ENCODE measurements at regions not wholly inside any gene's neighbourhood (a gene's known extent, or its start where the extent isn't known, plus 50 kb on each side); places are given as distances from the start of the nearest gene placed in this dataset.
"Not testable (repeated sequence)": the region's sequence is repeated elsewhere in the genome, so short reads cannot be mapped to it uniquely, and the experiment has no call there.

DNA sequence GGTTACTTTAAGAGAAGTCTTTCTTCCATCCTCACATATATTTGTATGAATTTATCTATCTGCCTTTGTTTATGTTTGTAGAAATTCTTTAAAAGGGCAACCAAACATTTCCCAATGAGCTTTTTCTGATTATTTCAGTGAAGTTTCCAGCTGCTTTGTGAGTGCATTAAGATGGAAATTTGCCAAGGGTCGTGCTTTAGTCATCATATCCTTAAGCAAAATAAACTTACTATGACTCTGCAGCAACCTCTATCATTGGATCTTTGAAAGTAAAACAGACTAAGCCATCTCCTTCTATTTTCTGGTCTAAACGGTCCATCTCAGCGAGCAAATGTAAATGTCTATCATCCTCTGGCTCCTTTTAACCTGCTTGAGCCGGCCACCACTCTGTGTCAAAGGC lies 489.3 kb downstream of the SOX11 start:
- no peak overlapping the region for H3K27ac ChIP-seq (ENCODE audit: low read depth in 1 of 2, low read length in 1 of 2)
- no peak for DNase-seq (ENCODE audit: low read depth in 6 of 9, low spot score in 9 of 9)

DNA sequence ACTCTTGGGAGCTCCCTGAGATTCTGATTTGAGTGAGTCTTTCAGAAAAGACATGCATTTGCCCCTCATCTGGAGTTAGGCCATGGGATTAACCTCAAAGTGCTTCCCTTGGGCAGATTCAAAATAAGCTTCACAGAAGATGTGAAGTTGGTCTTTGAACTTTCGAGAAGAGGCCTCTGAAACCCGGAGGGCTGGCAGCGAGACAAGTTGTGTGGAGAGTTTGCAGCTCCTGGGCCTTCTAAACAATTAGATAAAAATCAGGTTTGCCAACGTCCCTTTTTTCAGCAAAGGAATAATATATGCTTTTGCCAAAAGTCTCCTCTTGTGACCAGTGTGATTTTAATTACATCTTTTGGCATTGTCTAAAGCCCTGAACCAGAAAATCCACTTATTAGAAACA lies 489.7 kb downstream of the SOX11 start:
- no peaks in the 10 kb centered on the region for H3K36me3 ChIP-seq (ENCODE audit: control insufficient read depth in 2 of 2, insufficient read depth in 2 of 2, low read length in 1 of 2)
- no peaks in the 10 kb centered on the region for H3K27me3 ChIP-seq (ENCODE audit: control insufficient read depth in 2 of 2, insufficient read depth in 1 of 2, low read length in 1 of 2)
- no peaks in the 10 kb centered on the region for H3K9me3 ChIP-seq (ENCODE audit: control insufficient read depth in 2 of 2, insufficient read depth in 1 of 2, low read length in 1 of 2)
- 74% methylated on average over 4 of the region's 4 CpGs for WGBS
- no peak overlapping the region for H3K4me3 ChIP-seq (ENCODE audit: low read length in 2 of 2)
- no peak overlapping the region for H3K27ac ChIP-seq (ENCODE audit: low read depth in 1 of 2, low read length in 1 of 2)
- DNase-seq (ENCODE audit: low read depth in 6 of 9, low spot score in 9 of 9) = no peak
- no peaks in the 10 kb centered on the region for H3K4me1 ChIP-seq (ENCODE audit: control insufficient read depth in 2 of 2, insufficient read depth in 2 of 2, low read length in 2 of 2)

More for the DNA sequence above, 489.3 kb downstream of the SOX11 start:
- Histone ChIP-seq H3K4me3 (ENCODE audit: low read length in 2 of 2) (no peak overlapping the region), H3K36me3 (ENCODE audit: control insufficient read depth in 2 of 2, insufficient read depth in 2 of 2, low read length in 1 of 2) (no peaks in the 10 kb centered on the region), H3K9me3 (ENCODE audit: control insufficient read depth in 2 of 2, insufficient read depth in 1 of 2, low read length in 1 of 2) (no peaks in the 10 kb centered on the region), H3K4me1 (ENCODE audit: control insufficient read depth in 2 of 2, insufficient read depth in 2 of 2, low read length in 2 of 2) (no peaks in the 10 kb centered on the region), H3K27me3 (ENCODE audit: control insufficient read depth in 2 of 2, insufficient read depth in 1 of 2, low read length in 1 of 2) (no peaks in the 10 kb centered on the region)
- 72% methylated on average over 4 of the region's 4 CpGs for WGBS

DNA sequence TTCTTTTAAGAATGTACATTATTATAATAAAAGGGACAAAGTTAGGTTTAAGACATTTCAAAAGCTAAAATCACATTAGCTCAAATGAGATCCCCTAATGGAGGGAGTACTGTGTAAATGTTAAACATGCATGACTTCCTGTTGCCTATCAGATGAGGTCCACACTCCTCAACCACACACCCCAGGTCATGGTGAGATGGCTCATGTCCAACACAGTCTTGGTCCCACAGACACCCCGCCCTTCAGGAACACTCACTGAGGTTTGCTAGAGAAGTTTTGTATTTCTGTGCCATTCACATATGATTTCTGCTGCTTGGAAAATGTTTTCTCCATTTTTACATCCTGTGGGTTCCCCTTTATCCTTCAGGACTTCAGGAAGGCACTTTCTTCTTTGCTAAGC lies 491.0 kb downstream of the SOX11 start:
- WGBS = 56% methylated on average over 1 of the region's 1 CpG

DNA sequence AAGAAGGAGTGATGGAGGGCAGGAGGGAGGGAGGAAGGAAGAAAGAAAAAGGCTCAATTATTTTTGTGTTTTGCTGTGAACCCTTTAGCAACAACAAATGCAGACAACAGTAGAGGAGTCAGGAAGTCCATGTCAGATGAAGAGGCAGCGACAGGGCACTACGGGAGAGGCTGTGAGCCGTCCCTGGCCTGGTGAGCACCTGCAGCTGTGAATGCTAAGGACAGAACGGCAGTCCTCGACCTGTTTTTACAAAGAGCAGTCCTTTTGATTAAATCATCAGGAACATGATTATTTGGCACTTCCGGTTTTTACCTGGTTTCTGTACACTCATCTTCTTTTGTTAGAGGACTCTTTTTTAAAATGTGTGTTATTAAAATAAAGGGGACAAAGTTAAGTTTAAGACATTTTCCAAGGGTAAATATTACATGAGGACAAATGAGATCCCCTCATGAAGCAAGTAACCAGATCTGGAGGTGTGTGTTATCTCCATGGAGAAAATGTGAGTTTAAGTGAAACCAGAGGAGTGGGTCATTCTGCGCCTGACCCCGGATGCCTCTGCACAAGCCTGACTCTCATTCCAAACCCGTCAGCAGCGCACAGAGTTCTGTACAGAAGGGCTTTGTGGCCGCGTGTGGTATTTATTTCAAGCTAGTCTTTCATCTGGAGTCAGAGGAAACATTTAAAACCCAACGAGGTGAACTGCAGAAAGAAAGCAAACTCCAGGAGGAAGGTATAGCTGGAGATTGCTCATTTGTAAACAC lies 492.5 kb downstream of the SOX11 start:
- Histone ChIP-seq H3K27ac (ENCODE audit: low read depth in 1 of 2, low read length in 1 of 2) (no peak overlapping the region), H3K9me3 (ENCODE audit: control insufficient read depth in 2 of 2, insufficient read depth in 1 of 2, low read length in 1 of 2) (no peaks in the 10 kb centered on the region), H3K4me3 (ENCODE audit: low read length in 2 of 2) (no peak overlapping the region), H3K36me3 (ENCODE audit: control insufficient read depth in 2 of 2, insufficient read depth in 2 of 2, low read length in 1 of 2) (no peaks in the 10 kb centered on the region), H3K4me1 (ENCODE audit: control insufficient read depth in 2 of 2, insufficient read depth in 2 of 2, low read length in 2 of 2) (no peaks in the 10 kb centered on the region), H3K27me3 (ENCODE audit: control insufficient read depth in 2 of 2, insufficient read depth in 1 of 2, low read length in 1 of 2) (no peaks in the 10 kb centered on the region)
- DNase-seq (ENCODE audit: low read depth in 6 of 9, low spot score in 9 of 9) = no peak
- 84% methylated on average over 13 of the region's 13 CpGs for WGBS

More for the DNA sequence above, 491.0 kb downstream of the SOX11 start:
- no peaks in the 10 kb centered on the region for H3K36me3 ChIP-seq (ENCODE audit: control insufficient read depth in 2 of 2, insufficient read depth in 2 of 2, low read length in 1 of 2)
- DNase-seq (ENCODE audit: low read depth in 6 of 9, low spot score in 9 of 9) = no peak
- H3K27me3 ChIP-seq (ENCODE audit: control insufficient read depth in 2 of 2, insufficient read depth in 1 of 2, low read length in 1 of 2) = no peaks in the 10 kb centered on the region
- H3K9me3 ChIP-seq (ENCODE audit: control insufficient read depth in 2 of 2, insufficient read depth in 1 of 2, low read length in 1 of 2) = no peaks in the 10 kb centered on the region
- H3K27ac ChIP-seq (ENCODE audit: low read depth in 1 of 2, low read length in 1 of 2) = no peak overlapping the region
- H3K4me3 ChIP-seq (ENCODE audit: low read length in 2 of 2) = no peak overlapping the region
- H3K4me1 ChIP-seq (ENCODE audit: control insufficient read depth in 2 of 2, insufficient read depth in 2 of 2, low read length in 2 of 2) = no peaks in the 10 kb centered on the region

DNA sequence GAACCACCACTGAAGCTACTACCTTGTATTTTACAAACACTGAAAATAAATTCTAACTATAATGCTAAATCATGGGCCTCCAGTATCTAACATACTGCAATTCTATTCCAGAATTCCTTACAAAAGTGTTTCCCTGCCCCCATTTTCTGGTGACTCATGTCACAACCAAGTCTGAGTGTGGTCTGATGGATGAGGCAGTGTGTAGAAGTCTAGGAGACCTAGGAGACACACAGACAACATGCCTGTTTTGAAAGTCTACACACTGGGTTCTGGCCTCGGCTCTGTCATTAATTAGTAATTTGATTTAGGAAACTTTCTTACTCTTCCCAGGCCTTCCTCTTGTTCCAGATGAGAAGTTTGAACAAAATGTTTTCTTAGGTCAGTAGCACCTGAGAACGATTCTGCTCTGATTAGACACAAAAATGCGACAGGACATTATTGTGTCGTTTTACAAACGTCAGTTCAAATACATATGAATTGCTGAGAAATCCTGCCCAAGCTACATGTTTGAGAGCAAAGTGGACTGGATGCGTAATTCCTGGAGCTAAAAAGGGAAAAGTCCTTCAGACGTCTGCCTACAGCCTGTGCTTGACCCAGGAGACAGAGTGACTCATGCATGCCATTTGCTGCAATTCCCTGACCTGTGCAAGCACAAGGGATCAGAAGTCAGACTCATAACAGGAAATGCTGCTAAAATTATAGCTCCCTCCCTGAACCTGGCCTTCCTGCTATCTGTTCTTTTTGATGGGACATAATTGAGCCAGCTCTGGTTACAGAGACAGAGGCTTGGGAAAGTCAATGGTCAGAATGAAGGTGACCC lies 494.4 kb downstream of the SOX11 start:
- no peak overlapping the region for H3K4me3 ChIP-seq (ENCODE audit: low read length in 2 of 2)
- WGBS = 91% methylated on average over 7 of the region's 7 CpGs
- DNase-seq (ENCODE audit: low read depth in 6 of 9, low spot score in 9 of 9) = no peak

DNA sequence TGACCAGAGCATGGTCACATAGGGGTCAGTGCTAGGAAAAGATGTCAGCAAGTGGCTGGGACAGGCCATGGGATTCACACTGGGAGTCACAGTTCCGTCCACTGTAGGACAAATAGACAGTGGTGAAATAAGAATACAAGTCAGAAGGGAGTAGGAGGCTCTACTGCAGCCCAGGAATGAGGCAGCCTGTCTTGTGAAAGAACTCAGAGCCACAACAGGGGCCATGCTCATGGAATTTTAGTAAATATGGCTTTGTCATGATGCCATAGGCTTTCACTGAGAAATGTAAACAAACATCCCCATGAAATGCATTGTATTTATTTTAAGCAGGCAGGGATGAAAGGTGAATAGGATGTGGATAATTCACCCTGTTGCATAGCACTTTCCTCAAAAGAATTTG lies 504.3 kb downstream of the SOX11 start:
- H3K27ac ChIP-seq (ENCODE audit: low read depth in 1 of 2, low read length in 1 of 2) = no peak overlapping the region
- H3K4me3 ChIP-seq (ENCODE audit: low read length in 2 of 2) = no peak overlapping the region
- no peaks in the 10 kb centered on the region for H3K9me3 ChIP-seq (ENCODE audit: control insufficient read depth in 2 of 2, insufficient read depth in 1 of 2, low read length in 1 of 2)
- WGBS = 92% methylated on average over 1 of the region's 1 CpG
- no peaks in the 10 kb centered on the region for H3K27me3 ChIP-seq (ENCODE audit: control insufficient read depth in 2 of 2, insufficient read depth in 1 of 2, low read length in 1 of 2)
- H3K36me3 ChIP-seq (ENCODE audit: control insufficient read depth in 2 of 2, insufficient read depth in 2 of 2, low read length in 1 of 2) = no peaks in the 10 kb centered on the region
- no peak for DNase-seq (ENCODE audit: low read depth in 6 of 9, low spot score in 9 of 9)
- H3K4me1 ChIP-seq (ENCODE audit: control insufficient read depth in 2 of 2, insufficient read depth in 2 of 2, low read length in 2 of 2) = no peaks in the 10 kb centered on the region

More for the DNA sequence above, 494.4 kb downstream of the SOX11 start:
- no peak overlapping the region for H3K27ac ChIP-seq (ENCODE audit: low read depth in 1 of 2, low read length in 1 of 2)
- H3K4me1 ChIP-seq (ENCODE audit: control insufficient read depth in 2 of 2, insufficient read depth in 2 of 2, low read length in 2 of 2) = no peaks in the 10 kb centered on the region
- H3K9me3 ChIP-seq (ENCODE audit: control insufficient read depth in 2 of 2, insufficient read depth in 1 of 2, low read length in 1 of 2) = no peaks in the 10 kb centered on the region
- H3K36me3 ChIP-seq (ENCODE audit: control insufficient read depth in 2 of 2, insufficient read depth in 2 of 2, low read length in 1 of 2) = no peaks in the 10 kb centered on the region
- H3K27me3 ChIP-seq (ENCODE audit: control insufficient read depth in 2 of 2, insufficient read depth in 1 of 2, low read length in 1 of 2) = no peaks in the 10 kb centered on the region

DNA sequence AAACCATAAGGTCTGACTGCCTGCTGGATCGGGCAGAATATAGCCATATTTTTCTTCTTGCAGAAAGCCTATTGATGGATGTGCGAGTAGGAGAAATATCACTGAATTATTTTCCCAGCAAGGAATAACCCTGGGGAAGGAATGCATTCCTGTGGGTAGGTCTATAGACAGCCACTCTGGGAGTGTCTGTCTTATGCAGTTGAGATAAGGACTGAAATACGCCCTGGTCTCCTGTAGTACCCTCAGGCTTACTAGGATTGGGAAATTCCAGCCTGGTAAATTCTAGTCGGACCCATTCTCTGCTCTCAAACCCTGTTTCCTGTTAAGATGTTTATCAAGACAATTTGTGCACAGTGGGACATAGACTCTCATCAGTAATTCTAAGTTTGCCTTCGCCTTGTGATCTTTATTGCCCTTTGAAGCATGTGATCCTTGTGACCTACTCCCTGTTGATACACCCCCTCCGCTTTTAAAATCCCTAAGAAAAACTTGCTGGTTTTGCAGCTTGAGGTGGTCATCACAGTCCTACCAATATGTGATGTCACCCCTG lies 506.3 kb downstream of the SOX11 start:
- not testable (repeated sequence) for DNase-seq (ENCODE audit: low read depth in 6 of 9, low spot score in 9 of 9); H3K36me3 ChIP-seq (ENCODE audit: control insufficient read depth in 2 of 2, insufficient read depth in 2 of 2, low read length in 1 of 2); H3K9me3 ChIP-seq (ENCODE audit: control insufficient read depth in 2 of 2, insufficient read depth in 1 of 2, low read length in 1 of 2); H3K27me3 ChIP-seq (ENCODE audit: control insufficient read depth in 2 of 2, insufficient read depth in 1 of 2, low read length in 1 of 2); H3K4me3 ChIP-seq (ENCODE audit: low read length in 2 of 2); H3K27ac ChIP-seq (ENCODE audit: low read depth in 1 of 2, low read length in 1 of 2); H3K4me1 ChIP-seq (ENCODE audit: control insufficient read depth in 2 of 2, insufficient read depth in 2 of 2, low read length in 2 of 2)
- 91% methylated on average over 6 of the region's 6 CpGs for WGBS

DNA sequence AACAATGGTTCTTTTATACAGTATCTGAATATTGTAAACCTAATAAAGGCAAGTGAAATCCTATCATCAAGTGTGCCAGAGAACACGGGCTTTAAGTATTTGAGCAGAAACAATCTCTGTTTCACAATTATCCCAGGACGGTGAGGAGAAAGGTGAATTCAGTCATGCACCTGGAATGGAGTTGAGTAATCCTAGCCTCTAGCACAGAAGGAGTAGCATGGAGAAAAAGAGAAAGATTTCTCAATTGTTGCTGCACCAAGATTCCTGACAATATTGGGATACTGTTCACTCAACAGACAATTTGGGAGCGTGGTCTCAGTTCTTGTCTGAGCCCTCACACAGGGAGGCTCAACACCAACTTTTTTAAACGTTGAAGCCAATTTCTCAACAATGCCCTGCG lies 510.6 kb downstream of the SOX11 start:
- Histone ChIP-seq H3K4me1 (ENCODE audit: control insufficient read depth in 2 of 2, insufficient read depth in 2 of 2, low read length in 2 of 2) (no peaks in the 10 kb centered on the region), H3K27ac (ENCODE audit: low read depth in 1 of 2, low read length in 1 of 2) (no peak overlapping the region), H3K27me3 (ENCODE audit: control insufficient read depth in 2 of 2, insufficient read depth in 1 of 2, low read length in 1 of 2) (no peaks in the 10 kb centered on the region), H3K9me3 (ENCODE audit: control insufficient read depth in 2 of 2, insufficient read depth in 1 of 2, low read length in 1 of 2) (no peaks in the 10 kb centered on the region), H3K4me3 (ENCODE audit: low read length in 2 of 2) (no peak overlapping the region), H3K36me3 (ENCODE audit: control insufficient read depth in 2 of 2, insufficient read depth in 2 of 2, low read length in 1 of 2) (no peaks in the 10 kb centered on the region)
- DNase-seq (ENCODE audit: low read depth in 6 of 9, low spot score in 9 of 9) = no peak
- WGBS = 80% methylated on average over 5 of the region's 5 CpGs

DNA sequence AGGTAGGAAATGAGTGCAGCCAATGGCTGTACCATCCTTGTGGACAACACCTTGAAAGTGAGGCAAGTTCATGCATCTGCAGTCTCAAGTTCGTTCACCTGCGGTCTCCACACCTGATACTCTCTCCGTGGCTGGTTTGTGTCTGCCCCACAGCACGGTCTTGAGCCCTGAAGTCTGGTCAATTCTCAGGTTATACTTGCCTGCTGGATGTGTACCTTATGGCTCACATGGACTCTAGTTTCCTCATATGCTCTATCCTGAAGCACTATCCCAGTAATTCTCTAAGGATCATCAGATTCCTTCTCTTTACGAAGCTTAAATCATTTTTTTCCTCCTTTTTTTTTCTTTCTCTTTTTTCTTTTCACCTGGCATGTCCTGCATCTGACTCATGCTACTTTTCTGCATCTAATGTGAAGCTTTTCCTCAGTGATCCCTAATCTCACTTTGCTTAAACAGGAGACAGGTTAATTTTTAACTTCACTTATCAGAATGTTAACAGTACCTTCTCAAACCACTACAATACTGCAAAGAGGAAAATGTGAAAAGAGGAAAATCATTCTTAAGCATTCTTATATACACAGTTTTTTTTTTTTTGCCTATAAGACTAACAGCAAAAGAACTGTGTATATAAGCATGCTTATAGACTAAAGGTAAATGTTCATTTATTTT lies 511.2 kb downstream of the SOX11 start:
- Histone ChIP-seq H3K27ac (ENCODE audit: low read depth in 1 of 2, low read length in 1 of 2) (no peak overlapping the region), H3K4me1 (ENCODE audit: control insufficient read depth in 2 of 2, insufficient read depth in 2 of 2, low read length in 2 of 2) (no peaks in the 10 kb centered on the region), H3K4me3 (ENCODE audit: low read length in 2 of 2) (no peak overlapping the region), H3K9me3 (ENCODE audit: control insufficient read depth in 2 of 2, insufficient read depth in 1 of 2, low read length in 1 of 2) (no peaks in the 10 kb centered on the region), H3K36me3 (ENCODE audit: control insufficient read depth in 2 of 2, insufficient read depth in 2 of 2, low read length in 1 of 2) (no peaks in the 10 kb centered on the region), H3K27me3 (ENCODE audit: control insufficient read depth in 2 of 2, insufficient read depth in 1 of 2, low read length in 1 of 2) (no peaks in the 10 kb centered on the region)
- whole genome bisulfite sequencing = 93% methylated on average over 5 of the region's 5 CpGs
- no peak for DNase-seq (ENCODE audit: low read depth in 6 of 9, low spot score in 9 of 9)
